HUES64 (cell line): ENCODE measurements at regions not wholly inside any gene's neighbourhood (a gene's known extent, or its start where the extent isn't known, plus 50 kb on each side); places are given as distances from the start of the nearest gene placed in this dataset.

Source experiments
- H3K27ac ChIP-seq: 2 replicates; pipeline ENCODE4 v1.7.0; 2013; ENCODE audit warnings: low read depth, low read length, inconsistent platforms
- H3K27me3 ChIP-seq: 2 replicates; pipeline ENCODE4 v1.6.1; 2013; ENCODE audit warnings: mild to moderate bottlenecking, low read length; ENCODE audit not compliant: insufficient read depth
- H3K36me3 ChIP-seq: 2 replicates; pipeline ENCODE4 v1.6.1; 2013; ENCODE audit warnings: mild to moderate bottlenecking, low read length; ENCODE audit not compliant: insufficient read depth
- H3K4me1 ChIP-seq: 2 replicates; pipeline ENCODE4 v1.6.1; 2013; ENCODE audit warnings: mild to moderate bottlenecking, low read length, moderate library complexity; ENCODE audit not compliant: insufficient read depth
- H3K4me3 ChIP-seq: 2 replicates; pipeline ENCODE4 v1.5.1; 2013; ENCODE audit warnings: mild to moderate bottlenecking, low read length, moderate library complexity
- H3K9ac ChIP-seq: 2 replicates; pipeline ENCODE4 v1.6.1; 2013; ENCODE audit warnings: mild to moderate bottlenecking, low read depth, low read length
- H3K9me3 ChIP-seq: 2 replicates; pipeline ENCODE4 v1.6.1; 2013; ENCODE audit warnings: low read depth, low read length; ENCODE audit not compliant: insufficient read depth
- WGBS: fragments of 150-250, 120-280 bp; methylation state at CpG from one replicate; pipeline ENCODE4 v1.1.7; 2013; ENCODE audit warnings: missing lambda C conversion rate; 5-methylcytosine and 5-hydroxymethylcytosine counted together

DNA sequence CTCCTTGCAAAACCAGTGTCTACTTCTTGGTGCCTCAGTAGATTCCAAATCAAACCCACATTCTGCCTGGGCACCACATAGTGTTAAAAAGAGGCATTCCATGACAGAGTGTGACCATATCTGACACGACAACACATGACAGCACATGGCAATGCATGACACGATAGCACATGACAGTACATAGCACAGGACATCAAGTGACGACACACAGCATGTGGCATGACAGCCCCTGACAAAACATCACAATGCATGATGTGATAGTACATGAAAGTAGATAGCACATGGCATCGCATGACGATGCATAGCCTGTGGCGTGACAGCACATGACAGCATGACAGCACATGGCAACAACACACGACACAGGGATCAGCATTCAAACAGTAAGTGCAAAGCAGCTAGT lies 845.9 kb upstream of the SALL3 start:
- 97% methylated on average over 7 of the region's 7 CpGs for WGBS
- Histone ChIP-seq H3K4me1 (peaks cover 12% of the 10 kb centered on the region), H3K9me3 (no peaks in the 10 kb centered on the region), H3K36me3 (no peaks in the 10 kb centered on the region), H3K27ac (no peak overlapping the region), H3K9ac (no peak overlapping the region), H3K4me3 (no peak overlapping the region), H3K27me3 (peaks cover 2% of the 10 kb centered on the region; the same call in 1 of the 2 replicates)

DNA sequence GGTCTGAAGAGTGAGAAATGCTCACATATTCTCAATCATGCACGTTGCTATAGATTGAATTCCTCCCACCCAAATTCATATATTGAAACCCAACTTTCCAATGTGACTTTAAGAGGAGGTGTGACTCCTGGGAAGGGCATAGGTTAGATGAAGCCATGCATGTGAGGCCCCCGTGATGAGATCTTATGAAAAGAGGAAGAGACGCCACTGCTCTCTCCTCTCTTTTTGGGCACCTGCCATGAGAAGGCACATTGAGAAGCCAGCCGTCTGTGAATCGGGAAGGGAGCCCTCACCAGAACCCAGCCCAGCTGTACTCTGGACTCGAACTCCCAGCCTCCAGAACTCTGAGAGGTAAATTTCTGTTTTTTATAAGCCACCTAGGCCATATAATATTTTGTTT lies 842.6 kb upstream of the SALL3 start:
- Histone ChIP-seq H3K4me3 (no peak overlapping the region), H3K27ac (no peak overlapping the region), H3K36me3 (no peaks in the 10 kb centered on the region), H3K9ac (no peak overlapping the region), H3K4me1 (peaks cover 27% of the 10 kb centered on the region), H3K9me3 (no peaks in the 10 kb centered on the region), H3K27me3 (peaks cover 13% of the 10 kb centered on the region; the same call in 1 of the 2 replicates)
- 92% methylated on average over 6 of the region's 6 CpGs for WGBS

DNA sequence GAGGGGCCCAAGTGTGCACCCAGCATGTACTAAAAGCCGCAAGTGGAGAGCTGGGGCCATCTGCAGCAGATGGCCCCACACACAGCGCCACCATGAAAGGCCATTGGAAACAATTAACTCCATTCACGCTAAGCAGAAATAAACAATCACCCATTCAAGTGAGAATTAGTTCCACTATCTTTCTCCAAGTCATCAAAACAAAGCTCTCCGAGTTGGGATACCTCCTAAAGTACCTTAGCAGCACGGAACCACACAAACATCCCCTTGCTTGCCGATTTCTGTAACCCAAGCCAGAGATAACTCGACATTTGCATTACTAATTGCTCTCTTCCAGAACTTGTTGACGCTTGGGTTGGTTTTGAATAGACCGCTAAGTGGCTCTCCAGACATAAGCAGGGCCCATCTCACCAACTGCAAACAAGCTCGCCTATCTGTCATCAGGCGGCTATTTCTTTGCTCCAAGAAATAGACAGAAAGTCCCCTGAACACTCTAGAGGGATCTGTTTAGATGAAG lies 840.6 kb upstream of the SALL3 start:
- Histone ChIP-seq H3K9me3 (no peaks in the 10 kb centered on the region), H3K27ac (peak overlapping the region; percentile 50; the same call in 1 of the 2 replicates), H3K4me3 (no peak overlapping the region), H3K36me3 (no peaks in the 10 kb centered on the region), H3K27me3 (peaks cover 13% of the 10 kb centered on the region; the same call in 1 of the 2 replicates), H3K4me1 (peaks cover 27% of the 10 kb centered on the region), H3K9ac (no peak overlapping the region)
- WGBS, result 4% methylated on average over 11 of the region's 11 CpGs

DNA sequence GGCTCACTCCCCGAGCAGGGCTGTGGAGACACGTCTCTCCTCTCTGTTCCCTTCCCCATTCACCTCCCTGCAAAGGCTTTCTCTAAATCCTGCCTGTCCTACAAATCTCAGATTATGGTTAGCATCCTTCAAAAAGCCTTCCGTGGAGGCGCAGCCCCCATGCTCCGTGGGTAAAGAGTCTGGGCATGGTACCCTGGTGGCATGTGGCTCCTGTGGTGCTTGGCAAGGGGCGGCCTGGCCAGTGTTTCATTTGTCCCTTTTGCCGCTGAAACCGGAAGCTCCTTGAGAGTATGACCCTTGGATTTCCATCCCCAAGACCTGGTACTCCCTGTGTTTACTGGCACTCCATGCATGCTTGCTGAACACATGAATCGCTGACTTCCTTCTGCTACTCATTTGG lies 839.3 kb upstream of the SALL3 start:
- 88% methylated on average over 9 of the region's 9 CpGs for WGBS
- H3K27me3 ChIP-seq, result peaks cover 13% of the 10 kb centered on the region; the same call in 1 of the 2 replicates

DNA sequence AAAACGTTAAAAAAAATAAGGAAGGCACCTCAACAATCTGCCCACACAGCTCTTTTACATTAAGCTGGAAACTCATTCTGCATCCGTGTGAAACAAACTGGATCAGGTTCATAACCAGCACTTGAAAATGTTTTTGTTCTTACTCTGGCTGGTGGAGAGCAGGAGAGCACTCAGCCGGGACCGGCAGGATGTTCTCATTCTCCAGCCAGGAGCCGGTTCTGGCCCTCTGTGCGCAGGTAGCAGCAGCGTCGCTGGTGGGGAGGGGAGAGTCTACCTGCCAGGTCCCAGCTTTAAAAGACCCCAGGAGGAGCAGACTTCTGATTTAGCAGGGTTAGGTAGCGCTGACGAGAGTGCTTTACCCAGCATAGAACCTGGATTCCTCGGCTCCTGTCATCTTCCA lies 834.9 kb upstream of the SALL3 start:
- Histone ChIP-seq H3K27me3 (peaks cover 11% of the 10 kb centered on the region; the same call in 1 of the 2 replicates), H3K36me3 (no peaks in the 10 kb centered on the region), H3K27ac (no peak overlapping the region), H3K9ac (no peak overlapping the region), H3K4me1 (peaks cover 9% of the 10 kb centered on the region), H3K4me3 (no peak overlapping the region), H3K9me3 (no peaks in the 10 kb centered on the region)
- WGBS, result 93% methylated on average over 11 of the region's 11 CpGs

More for the DNA sequence above, 839.3 kb upstream of the SALL3 start:
- no peak overlapping the region for H3K27ac ChIP-seq
- H3K4me3 ChIP-seq, result no peak overlapping the region
- no peaks in the 10 kb centered on the region for H3K36me3 ChIP-seq
- peaks cover 27% of the 10 kb centered on the region for H3K4me1 ChIP-seq
- no peak overlapping the region for H3K9ac ChIP-seq
- no peaks in the 10 kb centered on the region for H3K9me3 ChIP-seq

DNA sequence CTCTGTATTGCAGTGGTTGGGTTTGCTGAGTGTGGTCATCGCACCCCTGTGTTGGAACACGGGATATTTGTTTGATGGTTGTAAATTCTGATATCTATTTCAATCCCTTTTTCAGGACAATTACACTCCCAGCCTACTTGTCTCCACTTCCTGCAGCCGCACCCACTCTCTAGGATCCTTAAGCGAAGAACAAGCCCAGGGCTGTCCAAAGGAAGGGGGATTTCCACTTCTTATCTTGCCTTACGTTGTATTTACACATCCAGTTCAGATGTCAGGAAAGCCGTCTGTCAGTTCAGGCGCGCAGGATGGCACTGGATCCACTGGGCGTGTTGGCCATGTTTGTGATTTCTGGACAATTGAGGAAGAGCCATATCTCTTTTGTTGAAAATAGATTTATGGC lies 834.5 kb upstream of the SALL3 start:
- Histone ChIP-seq H3K9ac (no peak overlapping the region), H3K4me3 (no peak overlapping the region), H3K36me3 (no peaks in the 10 kb centered on the region), H3K4me1 (peaks cover 5% of the 10 kb centered on the region), H3K27me3 (peaks cover 11% of the 10 kb centered on the region; the same call in 1 of the 2 replicates), H3K9me3 (no peaks in the 10 kb centered on the region), H3K27ac (no peak overlapping the region)
- WGBS, result 97% methylated on average over 7 of the region's 9 CpGs

DNA sequence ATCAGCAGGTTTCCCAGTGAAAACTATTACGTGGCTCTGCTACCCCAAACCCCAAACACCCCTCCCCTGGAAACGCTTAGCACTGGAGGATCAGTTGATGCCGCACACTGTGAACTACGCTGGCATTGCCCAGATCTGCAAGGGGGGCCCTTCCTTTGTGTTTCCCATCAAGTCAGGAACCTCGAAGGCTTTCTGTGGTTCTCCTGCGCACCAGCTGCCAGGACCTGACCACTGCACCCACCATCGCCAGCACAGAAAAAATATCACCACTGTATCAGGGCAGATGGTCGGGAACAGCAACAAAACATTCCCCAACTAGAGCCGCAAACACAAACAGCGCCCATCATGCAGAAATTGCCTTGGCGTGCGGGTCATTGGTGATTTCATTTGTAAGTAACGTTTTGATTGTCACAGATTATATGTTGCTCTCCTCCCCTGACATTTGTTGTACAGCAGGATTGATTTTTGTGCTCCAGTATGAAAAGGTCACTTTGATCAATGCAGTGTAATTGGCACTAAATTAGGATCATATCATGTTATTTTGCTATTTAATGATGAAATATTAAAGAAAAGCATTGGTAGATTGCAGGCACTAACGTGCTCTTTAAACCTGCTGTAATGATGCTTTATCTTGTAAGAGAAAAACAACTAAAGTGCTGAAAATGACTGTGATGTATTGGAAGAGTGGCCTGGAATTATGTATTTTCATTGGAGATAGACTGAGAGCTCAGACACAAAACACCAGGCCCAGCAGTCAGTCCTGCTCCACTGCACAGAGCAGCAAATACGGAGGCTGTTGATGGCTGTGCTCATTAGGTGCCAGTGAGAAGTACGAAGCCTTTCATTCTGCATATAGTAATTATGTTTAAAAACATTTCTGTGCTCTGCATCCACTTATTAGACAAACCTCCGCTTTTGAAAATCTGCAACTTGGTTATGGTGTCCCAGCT lies 833.2 kb upstream of the SALL3 start:
- H3K9me3 ChIP-seq, result no peaks in the 10 kb centered on the region
- no peak overlapping the region for H3K27ac ChIP-seq
- H3K27me3 ChIP-seq, result 0 out of 2 replicates have a peak, but pooled peaks cover 2% of the 10 kb centered on the region
- no peaks in the 10 kb centered on the region for H3K4me1 ChIP-seq
- no peak overlapping the region for H3K4me3 ChIP-seq
- 97% methylated on average over 17 of the region's 17 CpGs for WGBS
- H3K9ac ChIP-seq, result no peak overlapping the region
- H3K36me3 ChIP-seq, result no peaks in the 10 kb centered on the region

DNA sequence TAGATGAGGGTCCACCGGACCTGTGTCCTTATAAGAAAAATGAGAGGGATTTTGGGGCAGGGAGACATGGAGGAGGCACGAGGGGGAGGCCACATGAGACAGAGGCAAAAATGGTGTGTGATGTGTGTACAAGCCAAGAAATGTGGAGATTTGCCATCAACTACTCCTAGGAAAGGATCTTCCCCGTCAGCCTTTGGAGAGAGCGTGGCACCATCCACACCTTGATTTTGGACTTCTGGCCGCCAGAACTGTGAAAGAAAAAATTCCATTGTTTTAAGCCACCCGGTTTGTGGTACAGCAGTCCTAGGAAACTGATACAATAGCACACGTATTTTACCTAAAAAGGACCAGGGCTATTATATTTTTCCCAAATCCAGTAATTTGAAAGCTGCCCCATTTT lies 829.0 kb upstream of the SALL3 start:
- Histone ChIP-seq H3K9me3 (no peaks in the 10 kb centered on the region), H3K9ac (no peak overlapping the region), H3K27ac (no peak overlapping the region), H3K4me1 (peaks cover 13% of the 10 kb centered on the region), H3K4me3 (no peak overlapping the region), H3K36me3 (no peaks in the 10 kb centered on the region), H3K27me3 (no peaks in the 10 kb centered on the region)
- 95% methylated on average over 7 of the region's 7 CpGs for WGBS

DNA sequence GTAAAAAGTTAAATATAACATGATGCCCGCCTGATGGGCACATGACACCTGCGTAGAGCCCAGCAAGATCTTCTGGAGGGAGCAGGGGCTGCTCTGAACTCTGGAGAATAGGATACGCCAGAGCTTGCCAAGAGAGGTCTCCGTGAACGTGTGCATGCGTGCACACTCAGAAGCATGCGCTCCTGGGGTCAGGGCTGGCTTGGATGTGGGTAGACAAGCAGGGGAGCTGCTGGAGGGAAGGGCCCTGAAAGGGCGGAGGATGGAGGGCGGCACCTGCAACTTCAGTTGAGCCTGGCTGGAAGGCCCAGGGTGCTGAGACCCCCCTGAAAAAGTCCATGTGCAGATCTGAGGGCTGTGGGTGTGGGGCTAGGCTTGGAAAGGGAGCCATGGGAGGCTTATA lies 828.4 kb upstream of the SALL3 start:
- 94% methylated on average over 9 of the region's 9 CpGs for WGBS
- no peaks in the 10 kb centered on the region for H3K9me3 ChIP-seq
- H3K4me3 ChIP-seq, result no peak overlapping the region
- no peak overlapping the region for H3K9ac ChIP-seq
- H3K36me3 ChIP-seq, result no peaks in the 10 kb centered on the region
- no peaks in the 10 kb centered on the region for H3K27me3 ChIP-seq
- H3K27ac ChIP-seq, result no peak overlapping the region
- peaks cover 13% of the 10 kb centered on the region for H3K4me1 ChIP-seq

DNA sequence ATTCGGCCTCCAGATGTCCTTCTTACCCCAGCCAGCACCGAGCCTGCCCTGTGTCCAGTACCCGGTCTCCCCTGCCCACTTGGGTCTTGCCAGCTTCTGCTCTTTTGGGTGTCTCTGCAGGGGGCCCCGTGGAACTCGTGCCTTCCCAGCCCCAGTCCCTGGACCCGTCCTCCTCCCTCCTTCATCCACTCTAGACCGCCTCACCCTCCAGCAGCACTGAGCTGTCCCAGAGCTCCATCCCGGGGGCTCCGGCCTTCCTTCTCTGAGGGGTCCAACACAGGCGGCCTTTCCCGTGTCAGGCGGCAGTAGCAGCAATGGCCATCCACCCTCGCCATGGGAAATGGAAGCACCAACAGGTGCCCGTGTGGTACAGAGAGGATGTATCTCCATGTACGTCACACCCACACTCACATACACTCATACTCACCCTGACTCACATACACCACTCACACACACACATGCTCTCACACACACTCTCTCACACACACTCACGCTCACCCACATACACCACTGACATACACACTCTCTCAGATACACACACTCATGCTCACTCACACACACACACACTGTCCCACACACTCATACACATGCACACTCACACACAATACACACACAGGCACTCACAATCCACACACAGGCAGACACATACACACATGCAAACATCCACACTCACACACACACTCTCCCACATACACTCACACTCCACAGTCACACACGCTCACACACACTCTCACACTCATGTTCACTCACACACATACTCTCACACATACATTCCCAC lies 827.5 kb upstream of the SALL3 start:
- H3K9me3 ChIP-seq, result no peaks in the 10 kb centered on the region
- H3K27ac ChIP-seq, result no peak overlapping the region
- peaks cover 15% of the 10 kb centered on the region for H3K4me1 ChIP-seq
- H3K27me3 ChIP-seq, result no peaks in the 10 kb centered on the region
- H3K4me3 ChIP-seq, result no peak overlapping the region
- H3K9ac ChIP-seq, result no peak overlapping the region
- H3K36me3 ChIP-seq, result no peaks in the 10 kb centered on the region
- WGBS, result 96% methylated on average over 17 of the region's 17 CpGs

DNA sequence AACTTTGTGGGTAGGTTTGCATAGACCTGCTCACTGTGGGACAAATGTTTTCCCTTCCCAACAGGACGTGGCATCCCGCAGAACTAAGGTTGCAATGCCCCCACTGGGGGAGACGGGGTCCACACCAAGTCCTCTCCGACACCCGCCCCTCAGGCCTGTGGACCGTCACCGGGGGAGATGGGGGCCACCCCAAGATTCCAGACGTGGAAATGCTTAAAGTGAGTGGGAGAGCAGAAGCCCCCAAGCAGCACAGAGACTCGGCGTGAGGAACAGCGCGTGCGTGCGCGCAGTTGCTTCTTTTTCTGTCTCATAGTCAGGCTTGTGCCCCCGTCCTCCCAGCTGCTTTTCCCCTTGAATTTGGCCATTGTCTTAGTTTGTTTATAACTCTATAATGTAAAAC lies 826.3 kb upstream of the SALL3 start:
- Histone ChIP-seq H3K27ac (no peak overlapping the region), H3K4me3 (no peak overlapping the region), H3K9me3 (no peaks in the 10 kb centered on the region), H3K9ac (no peak overlapping the region), H3K4me1 (peaks cover 17% of the 10 kb centered on the region), H3K36me3 (no peaks in the 10 kb centered on the region), H3K27me3 (no peaks in the 10 kb centered on the region)
- 96% methylated on average over 16 of the region's 16 CpGs for WGBS
